NCI-H510A treated with DMSO at 0.1 percent for 48 hours (cell line): ENCODE measurements at regions not wholly inside any gene's neighbourhood (a gene's known extent, or its start where the extent isn't known, plus 50 kb on each side); places are given as distances from the start of the nearest gene placed in this dataset.

Experiments
- DNase-seq: peaks from one replicate; lab custom pipeline; 2025; lab: John Stamatoyannopoulos, UW

DNA sequence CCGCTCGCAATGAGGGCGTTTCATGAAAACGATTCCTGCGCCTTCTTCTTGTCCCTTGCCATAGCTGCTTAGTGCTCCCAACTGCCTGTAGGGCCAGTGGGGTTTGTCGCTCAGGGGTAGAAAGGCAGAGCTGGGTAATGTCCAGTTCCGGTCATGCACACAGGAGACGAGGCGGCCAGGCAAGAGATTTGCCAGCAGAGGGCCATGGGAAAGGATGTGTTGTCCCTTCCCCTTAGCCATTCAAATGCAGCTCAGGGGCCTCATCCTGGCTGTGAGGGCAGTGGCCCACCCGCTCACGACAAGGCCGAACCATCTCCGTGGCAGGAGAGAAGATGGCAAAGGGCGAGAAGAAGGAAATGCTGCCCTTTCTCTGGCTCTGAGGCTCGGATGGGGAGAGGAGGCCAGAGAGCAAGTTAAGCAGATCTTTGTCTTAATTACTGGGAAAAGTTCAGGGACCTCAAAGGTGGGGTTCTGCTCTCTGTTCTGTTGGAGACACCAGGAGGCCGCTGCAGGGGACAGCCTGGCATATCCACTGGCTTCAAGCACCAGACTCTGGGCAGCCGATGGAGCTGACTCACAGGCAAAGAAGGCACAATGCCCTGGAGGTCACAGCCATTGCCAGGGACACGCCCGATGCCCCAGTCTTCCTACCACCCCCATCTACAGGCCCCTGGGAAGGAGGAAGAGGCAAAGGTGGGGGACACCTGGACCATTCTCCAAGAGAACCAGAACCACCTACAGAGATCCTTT, 534.8 kb upstream of the MGMT start:
- no peak for DNase-seq

DNA sequence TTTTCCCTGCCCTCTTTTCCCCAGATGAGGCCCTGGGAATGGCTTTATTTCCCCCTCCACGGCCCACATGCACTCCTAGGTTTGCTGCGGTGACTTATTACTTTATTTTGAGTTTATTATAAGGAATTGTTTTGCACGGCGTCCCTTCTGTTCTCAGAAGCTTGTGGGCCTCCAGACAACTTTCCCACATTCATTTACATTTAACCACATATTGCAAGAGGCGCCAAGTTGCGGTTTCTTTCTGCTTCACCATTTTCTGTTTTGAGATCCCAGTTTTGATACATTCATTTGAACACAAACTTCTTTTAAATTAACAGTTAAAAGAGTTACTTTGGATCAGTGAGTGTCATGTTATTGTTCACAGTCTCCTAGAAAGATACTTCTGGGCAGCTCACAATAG, 532.5 kb upstream of the MGMT start:
- no peak for DNase-seq

DNA sequence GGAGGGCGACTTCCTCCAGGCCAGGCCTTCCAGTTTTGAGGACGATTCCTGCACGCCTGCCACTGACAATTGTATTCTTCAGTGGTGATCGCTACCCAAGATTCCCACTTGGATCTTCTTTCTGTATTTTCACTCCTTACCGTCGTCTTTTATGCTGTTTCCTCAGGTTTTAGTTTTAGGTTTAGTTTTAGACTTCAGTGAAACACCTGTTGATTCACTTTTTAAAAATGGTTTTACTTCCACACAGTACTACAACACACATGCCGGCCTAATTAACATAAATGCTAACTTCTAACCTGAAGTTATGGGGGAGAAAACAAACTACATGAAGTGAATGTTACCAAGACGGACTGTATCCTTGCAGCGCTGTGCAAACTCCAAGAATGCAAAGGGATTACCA, 530.6 kb upstream of the MGMT start:
- no peak for DNase-seq

DNA sequence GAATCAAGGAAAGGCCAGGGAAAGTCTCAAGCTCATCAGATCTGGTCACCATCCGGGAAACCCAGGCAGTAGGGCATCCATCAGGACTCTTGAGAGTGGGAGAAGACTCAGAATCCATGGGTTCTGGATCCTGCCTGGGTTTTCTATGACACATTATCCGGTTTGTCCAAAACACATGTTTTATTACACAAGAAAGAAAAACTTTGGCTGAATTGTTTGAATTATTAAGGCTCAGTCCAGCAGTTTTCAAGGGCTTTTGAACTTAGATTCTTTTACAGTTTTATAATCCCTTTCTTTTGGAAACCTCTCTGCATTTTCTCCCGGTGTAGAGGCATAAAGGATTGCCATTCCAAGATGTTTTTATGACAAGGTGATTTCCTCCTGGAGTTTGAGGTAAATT, 528.5 kb upstream of the MGMT start:
- no peak for DNase-seq

DNA sequence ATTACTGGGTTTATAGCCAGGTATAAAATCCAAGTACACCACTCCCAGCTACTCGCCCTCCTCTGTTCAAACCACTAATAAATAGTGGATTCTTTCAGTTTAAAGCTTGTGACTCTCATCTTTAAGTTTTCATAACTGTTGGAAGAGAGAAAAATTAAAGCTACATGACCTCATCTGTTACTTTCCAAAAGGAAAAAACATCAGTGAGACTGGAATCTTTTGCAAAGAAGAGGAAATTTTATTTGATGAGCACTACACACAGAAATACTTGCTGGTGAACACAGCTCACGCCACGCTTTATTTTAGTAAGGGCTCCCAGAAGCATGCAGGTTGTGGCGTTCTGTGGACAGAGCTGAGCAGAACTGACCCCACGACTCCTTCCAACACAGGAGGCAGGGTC, 527.0 kb upstream of the MGMT start:
- DNase-seq = no peak

- no peak for DNase-seq
Measured at GRCh38 chr10:128943111-128943510, 523.9 kb upstream of the MGMT start.

DNA sequence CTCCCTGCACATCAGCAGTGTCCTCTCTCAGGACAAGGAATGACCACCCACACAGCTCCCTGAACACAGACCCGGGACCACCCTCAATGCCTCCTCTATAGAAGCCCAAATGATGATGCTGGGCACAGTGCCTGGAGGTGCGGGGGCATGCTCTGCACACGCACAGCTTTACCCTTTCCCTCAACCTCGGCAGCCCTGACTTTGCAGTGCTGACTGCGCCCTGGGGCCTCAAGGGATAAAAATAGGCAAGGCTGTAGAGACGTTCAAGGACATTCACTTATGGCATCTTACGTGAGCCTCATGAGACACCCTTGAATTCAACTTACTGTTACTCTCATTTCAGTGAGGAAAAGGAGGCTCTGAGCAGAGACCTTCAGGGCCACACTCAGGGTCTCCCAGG, 521.6 kb upstream of the MGMT start:
- no peak for DNase-seq

DNA sequence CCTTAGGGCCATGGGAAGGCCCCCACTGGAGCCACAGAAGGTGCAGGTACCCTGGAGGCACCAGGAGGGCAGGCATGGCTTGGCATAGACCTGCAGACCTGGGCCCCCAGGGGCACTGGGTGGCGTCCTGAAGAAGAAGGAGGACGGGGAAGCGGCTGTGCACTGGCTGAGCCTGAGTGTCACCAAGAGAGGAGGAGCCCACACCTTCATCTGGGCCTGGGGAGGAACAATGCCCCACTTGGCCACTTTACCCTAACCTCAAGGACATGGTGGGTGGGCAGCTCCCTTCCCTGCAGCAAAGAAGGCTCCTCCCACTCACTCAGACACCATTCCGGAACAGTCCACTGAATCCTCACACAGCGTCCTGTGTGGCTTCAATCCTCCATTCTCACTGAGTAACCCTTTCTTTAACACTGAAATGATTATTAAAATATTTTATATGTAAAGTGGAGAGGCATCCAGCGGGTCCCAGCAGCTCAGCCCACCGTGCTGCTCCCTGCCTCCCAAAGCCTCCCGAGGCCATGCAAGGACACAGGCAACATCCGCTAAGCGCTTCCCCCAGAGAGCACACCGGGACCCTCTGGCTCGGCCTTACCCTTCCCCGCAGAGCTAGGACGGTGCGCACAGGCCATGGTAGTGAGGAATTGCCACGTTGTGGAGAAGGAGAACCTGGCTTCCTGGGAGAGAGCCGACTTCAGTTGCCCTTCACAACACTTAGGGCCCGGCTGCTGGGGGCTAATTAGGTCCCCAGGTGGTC, 516.7 kb upstream of the MGMT start:
- no peak for DNase-seq

GRCh38 chr10:128950916-128951275, 516.1 kb upstream of the MGMT start:
- no peak for DNase-seq

- no peak for DNase-seq
Measured at GRCh38 chr10:128952856-128953255, 514.2 kb upstream of the MGMT start.

DNA sequence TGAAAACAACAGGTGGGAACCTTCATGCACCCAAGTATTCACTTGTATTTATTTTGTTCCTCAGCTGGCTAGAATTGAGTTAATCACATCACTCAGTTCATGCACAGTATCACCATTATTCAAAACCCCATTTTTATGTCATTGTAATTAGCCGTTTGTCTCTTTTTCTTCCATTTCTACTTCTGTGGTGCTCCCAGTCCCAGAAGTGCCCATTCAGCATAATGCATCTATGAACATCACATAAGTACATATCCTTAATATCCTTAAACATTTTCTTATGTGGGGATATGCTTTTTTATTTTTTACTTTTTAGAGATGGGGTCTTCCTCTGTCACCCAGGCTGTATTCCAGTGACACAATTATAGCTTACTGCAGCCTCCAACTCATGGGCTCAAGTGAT, 510.9 kb upstream of the MGMT start:
- no peak for DNase-seq

GRCh38 chr10:128957221-128957620, 509.8 kb upstream of the MGMT start:
- no peak for DNase-seq

DNA sequence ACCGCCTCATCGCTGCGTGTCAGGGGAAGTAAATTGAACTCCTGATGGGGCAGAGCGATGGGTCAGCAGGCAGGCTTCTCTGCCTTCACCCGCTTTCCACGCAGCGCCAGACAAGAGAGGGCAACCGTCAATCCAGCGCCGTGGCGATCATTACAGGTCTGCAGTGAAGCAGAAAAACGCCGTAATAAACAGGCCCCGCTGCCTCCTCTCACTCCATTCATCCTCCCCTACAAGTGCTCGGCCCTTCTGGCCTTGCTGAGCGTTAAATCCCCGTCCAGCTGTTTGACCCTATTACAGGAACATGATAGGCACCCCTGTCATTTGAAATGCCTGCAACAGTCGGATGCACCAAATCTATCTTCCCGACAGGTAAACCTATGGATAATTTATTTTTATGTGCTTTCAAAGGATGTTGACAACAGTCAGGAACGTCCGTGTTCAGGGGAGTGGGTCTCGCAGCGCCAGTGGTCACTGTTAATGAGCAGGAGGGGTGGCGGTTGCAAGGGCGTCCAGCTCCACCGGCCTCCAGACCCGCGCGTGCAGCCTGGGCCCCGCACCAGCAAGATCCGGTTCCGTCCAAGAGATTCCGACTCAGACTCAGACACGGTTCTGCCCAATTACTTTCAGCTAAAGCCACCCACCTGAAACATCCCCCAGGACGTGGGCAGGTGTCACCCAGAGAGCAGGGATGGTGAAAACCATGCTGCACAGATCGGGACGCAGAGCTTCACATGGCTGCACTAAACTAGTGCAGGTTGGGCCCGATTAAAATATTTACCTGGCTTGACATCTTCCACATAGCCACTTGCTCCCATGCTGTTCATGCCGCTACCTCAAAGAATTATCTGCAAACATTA, 508.0 kb upstream of the MGMT start:
- DNase-seq = no peak

DNA sequence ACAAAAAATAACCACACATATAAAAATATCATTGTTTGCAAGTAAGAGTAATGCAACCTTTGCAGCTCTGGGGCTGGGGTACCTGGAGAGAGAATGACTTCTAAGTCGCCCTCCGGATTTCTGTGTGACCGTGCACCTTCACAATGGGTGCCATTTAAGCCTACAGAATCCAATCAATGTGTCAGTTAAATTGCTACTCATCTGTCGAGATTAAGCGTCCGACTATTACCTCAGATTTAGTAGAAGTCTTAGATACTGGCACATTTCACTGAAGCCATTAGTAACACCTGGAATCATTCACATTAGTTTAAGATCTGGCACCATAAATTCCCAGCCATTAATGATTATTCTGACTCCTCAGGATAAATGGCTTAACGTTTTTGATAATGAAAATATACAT, 507.3 kb upstream of the MGMT start:
- no peak for DNase-seq

- DNase-seq = no peak
Measured at GRCh38 chr10:128960517-128960916, 506.5 kb upstream of the MGMT start.

DNA sequence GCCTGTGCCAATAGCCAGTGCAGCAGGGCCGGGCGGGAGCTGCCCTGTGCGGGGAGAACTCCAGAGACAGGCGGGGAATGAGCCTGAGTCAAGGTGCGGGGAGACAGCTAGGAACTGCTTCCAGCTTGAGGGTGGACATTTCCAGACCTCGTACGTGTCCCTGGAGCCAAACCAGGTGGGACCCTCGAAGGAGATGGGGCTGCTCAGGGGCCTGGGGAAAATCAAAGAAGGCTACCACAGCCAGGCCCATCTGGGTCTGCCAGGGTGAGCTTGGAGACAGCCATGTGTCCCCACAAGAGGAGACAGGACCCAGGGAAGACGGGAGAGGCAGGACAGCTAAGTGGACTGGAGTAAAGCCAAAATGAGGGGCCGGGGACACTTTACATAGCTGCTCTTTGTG, 504.9 kb upstream of the MGMT start:
- DNase-seq = no peak

DNA sequence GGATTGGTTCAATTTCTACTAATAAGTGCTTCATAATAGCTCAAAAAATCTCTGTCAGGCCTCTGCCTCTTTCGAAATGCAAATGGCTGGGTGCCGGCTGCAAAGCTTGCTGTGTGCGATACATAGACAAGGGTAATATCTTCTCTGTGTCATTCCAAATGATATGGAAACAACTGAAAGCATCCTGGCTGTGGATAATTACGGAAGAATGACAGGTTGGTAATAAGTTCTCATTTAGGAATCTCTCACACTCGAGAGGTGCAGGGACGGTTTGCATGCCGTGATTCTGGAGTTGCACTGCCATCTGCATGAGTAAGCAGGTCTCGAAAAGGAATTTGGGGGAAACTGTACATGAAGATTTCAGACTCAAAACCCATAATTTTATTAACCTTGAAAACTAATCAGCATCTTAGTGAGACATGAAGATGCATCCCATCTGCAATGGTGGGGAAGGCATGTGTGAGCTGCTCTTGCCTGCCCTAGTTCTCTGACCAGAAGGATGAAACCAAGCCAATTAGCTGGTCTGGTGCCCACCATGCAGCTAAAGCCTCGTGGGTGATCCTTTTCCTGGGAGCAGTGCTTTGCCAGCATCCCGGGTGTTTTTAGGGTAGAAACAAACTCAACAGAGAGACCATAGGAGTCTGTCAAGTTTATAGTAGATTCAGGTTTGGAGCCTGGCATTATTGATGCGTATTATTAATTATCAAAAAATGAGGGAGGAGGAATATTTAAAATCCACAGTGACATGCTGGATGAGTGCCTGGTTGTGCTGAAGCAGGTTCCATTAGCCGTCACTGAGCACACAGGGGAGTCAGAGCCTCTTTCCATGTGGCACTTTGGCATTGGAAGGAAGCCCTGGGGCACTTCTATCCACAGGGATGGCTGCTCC, 503.6 kb upstream of the MGMT start:
- no peak for DNase-seq

DNA sequence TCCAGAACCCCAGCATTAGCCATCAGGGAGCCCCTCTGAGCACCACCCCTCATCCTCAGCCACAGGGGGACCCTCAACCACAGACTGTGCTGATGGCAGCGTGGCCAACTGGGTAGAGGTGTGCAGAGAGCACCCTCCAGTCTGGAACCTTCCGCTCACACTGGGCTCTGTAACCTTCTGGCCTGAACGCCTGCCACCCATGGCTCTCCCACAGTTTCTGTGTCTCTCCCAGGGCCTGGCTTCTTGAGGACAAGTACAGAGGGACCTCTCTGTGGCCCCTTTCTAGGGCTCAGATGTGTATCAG, 503.0 kb upstream of the MGMT start:
- DNase-seq = no peak

DNA sequence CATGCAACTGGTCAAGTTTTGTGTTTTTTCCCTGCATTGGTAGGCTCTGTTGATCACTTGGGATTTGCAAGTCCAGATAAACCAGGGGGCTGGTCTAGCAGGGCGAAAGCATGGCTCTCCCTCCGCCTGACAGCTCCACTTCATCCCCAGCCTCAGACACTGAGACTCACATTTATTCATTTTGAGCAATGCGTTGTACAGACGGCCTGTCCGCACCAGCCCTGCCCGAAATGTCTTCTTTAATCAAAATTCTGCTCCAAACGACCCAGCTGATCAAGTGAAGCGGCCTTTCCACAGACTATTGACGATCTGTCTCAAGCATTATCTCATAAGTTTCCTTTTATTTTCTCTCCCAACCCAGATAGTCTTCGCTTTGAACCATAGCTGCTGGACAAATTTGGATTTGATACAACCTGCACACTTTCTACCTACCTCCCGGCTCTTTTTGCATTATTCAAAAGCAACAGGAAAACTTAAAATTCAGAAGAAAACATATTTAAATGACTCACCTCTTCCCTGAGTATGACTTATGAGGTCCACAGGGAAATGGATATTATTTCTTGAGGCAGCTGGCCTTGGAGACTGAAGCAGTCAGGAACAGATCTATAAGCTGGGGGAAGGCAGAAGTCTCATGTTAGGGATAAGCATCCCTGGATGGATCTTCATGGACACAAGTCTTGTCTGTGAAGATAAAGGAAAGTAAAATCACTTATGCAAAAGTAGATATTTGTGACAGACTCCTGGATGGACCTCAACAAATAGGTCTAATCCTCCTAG, 498.9 kb upstream of the MGMT start:
- DNase-seq = no peak

DNA sequence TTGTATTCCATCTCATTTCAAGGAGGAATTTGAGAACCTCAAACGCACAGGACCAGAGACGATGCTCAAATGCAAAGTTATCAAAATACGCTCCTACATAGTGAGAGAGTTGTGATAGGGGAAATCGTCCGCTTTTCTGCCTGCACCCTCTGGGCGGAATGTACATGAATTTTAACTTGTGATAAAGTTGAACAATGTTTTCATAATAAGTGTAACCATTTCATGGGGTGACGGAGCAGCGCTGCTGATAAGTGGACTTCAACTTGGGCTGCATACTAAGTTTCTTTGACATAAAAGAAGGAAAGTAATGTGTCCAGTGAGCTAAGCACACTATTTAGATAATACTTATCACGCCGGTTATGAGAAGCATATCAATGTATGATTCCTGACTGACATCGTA, 497.5 kb upstream of the MGMT start:
- DNase-seq = no peak

- DNase-seq = no peak
Measured at GRCh38 chr10:128971374-128972035, 495.5 kb upstream of the MGMT start.
